ENCODE measurements at regions not wholly inside any gene's neighbourhood (a gene's known extent, or its start where the extent isn't known, plus 50 kb on each side); places are given as distances from the start of the nearest gene placed in this dataset.

DNA sequence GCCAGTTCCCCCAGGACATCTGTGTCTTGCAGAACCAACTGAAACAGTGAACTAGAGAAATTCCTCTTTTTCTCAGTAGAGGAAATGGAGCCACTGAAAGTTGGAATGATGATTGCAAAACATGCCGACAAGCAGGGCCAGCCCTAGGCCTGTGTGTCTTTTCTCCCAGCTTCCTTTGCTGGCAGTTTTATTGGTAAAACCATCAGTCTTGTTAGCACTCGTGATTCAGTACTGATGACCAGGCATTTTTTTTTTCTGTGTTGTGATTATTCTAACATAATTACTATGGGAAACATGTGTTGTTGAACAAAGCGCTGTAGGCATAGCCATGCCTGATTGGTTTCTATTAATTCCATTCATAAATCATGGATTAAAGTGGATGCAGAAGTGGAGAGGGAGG is 620.7 kb downstream of the AACS start:
- no peak for DNase-seq

- DNase-seq = no peak
Measured at GRCh38 chr12:125687403-125687802, 622.2 kb downstream of the AACS start.

DNA sequence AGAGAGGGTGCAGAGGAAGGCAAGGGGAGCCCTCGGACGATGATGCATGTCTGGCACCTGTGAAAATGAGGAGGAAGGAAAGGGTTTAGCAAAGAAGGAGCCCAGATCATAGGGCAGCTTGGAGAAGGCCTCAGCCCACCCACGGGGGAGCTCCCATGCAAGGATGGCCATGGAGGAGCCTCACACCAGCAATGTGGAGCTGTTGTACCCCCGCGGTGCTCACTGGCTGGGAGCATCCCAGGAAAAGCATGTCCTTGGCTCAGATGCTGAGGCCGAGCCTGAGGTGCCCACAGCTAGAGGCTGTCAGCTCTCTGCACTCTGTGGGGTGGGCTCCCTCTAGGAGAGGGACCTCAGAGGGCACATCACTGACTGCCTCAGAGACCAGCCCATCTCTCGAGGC is 622.6 kb downstream of the AACS start:
- no peak for DNase-seq

DNA sequence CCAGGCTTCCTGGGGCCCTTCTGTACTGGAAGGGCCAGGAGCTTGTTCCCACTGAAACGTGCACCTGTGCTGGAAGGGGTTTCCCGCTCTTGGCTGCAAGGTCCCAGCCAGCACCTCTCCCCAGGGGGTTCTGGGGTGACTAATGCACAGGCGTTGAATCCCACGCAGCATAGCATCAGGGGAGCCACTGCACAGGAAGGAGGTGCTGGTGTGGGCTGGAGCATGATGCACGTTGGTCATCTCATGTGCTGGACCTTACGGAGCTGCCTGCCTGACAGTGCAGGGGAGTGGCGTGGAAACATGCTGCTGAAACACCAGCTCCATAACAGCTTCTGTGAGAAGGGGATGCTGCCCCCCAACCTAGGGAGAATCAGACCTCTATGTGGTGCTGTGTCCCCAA is 623.0 kb downstream of the AACS start:
- DNase-seq = no peak

- DNase-seq = no peak
Measured at GRCh38 chr12:125688881-125689280, 623.6 kb downstream of the AACS start.

GRCh38 chr12:125689576-125690410 is 624.6 kb downstream of the AACS start:
- DNase-seq = no peak

GRCh38 chr12:125690841-125691240 is 625.6 kb downstream of the AACS start:
- DNase-seq = no peak

- no peak for DNase-seq
Measured at GRCh38 chr12:125696054-125696453, 630.8 kb downstream of the AACS start.

DNA sequence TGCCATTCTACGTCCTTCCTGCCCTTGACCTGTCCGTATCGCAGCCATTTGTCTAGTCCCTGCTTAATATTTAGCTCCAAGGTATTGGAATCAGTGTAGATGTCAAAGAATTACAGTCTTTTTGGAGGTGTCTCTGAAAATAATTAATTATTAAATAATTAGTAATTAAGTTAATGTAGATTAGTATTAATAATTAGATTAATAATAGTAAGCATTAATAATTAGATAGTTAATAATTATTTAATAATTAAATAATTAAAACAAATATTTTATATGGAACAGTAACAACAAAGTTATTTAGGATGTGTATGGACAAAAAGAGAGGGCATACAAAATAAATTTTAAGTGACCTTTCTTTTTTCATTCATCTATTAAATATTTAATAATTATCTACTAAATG is 639.6 kb downstream of the AACS start:
- no peak for DNase-seq

DNA sequence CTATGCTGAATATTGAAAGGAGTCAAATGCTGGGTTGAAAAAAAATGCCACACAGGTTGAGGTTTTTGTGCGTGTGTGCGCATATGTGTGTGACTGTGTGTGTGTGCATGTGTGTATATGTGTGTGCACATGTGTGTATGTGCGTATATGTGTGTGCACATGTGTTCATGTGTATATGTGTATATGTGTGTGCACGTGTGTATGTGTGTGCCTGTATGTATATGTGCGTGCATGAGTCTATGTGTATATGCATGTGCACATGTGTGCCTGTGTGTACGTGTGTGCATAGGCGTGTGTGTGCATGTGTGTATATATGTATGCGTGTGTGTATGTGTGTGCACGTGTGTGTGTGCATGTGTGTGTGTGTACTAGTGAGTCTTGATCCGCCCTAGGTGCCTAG is 655.7 kb downstream of the AACS start:
- no peak for DNase-seq

GRCh38 chr12:125734137-125734536 is 668.9 kb downstream of the AACS start:
- DNase-seq = no peak

DNA sequence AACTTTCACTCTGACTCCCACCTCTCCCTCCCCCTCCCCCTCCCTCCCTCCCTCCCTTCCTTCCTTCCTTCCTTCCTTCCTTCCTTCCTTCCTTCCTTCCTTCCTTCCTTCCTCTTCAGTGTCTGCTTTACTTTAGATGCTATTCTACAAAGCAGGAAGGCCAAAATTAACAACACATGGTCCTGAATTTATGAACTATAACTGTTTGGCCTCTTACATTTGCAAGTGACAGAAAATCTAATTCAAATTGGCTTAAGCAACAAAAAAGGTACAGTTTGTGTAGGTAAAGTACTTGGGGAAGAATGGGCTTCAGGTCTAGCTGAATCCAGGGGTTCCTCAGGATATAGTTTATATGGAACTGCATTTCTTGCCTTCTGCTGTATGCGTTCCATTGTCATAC is 673.0 kb downstream of the AACS start:
- no peak for DNase-seq

DNA sequence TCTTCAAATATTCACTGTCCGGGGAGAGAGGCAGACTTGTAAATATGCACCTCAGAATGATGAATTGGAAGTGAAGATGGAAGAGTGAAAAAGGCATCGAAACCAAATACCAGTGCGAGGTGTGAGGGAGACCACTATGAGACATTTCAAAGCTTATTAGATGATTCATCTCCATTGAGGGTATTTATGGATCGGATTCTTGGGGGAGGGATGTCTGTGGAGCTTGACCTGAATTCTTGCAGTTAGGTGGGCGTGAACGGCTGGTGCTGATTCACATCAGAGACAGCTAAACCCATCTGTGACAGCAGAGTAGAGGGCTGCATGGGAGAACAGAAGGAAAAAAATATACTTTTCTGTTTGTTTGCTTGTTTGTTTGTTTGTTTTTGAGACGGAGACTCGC is 677.2 kb downstream of the AACS start:
- no peak for DNase-seq

- DNase-seq = no peak
Measured at GRCh38 chr12:125744201-125744600, 679.0 kb downstream of the AACS start.

DNA sequence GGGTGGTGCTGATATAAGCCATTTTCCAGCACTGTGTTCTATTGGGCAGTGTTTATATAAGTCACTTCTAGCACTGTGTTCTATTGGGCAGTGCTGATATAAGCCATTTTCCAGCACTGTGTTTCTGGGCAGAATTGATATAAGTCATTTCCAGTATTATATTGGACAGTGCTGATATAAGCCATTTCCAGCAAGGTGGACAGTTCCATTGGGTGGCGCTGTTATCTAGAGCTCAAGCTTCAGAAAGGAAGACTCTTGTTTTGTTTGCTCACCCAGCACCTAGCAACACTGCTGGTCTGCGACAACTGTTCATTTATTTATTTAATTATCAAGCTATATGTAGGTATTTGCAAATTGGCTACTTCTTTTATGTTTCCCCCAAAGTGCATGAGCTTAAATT is 690.3 kb downstream of the AACS start:
- DNase-seq = no peak

DNA sequence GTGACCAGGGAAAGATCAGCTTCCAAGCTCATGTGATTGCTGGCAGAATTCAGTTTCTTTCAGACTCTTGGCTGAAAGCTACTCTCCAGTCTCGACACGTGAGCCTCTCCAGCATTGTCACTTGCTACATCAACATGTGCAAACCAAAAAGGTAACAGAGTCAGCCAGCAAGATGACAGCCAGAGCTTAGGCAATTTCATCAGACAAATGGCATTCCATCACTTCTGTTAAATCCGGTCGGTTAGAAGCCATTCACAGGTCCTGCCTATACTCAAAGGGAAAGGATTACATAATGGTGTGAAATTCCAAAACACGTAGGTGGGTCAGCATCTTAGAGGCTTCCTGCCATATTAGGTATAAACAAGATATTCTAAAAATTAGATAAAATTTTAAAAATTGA is 700.9 kb downstream of the AACS start:
- DNase-seq = no peak

GRCh38 chr12:125772403-125772802 is 707.2 kb downstream of the AACS start:
- DNase-seq = no peak

- DNase-seq = no peak
Measured at GRCh38 chr12:125773033-125773640, 707.9 kb downstream of the AACS start.

GRCh38 chr12:125775507-125775906 is 710.3 kb downstream of the AACS start:
- DNase-seq = no peak

- DNase-seq = no peak
Measured at GRCh38 chr12:125776212-125776611, 711.0 kb downstream of the AACS start.

DNA sequence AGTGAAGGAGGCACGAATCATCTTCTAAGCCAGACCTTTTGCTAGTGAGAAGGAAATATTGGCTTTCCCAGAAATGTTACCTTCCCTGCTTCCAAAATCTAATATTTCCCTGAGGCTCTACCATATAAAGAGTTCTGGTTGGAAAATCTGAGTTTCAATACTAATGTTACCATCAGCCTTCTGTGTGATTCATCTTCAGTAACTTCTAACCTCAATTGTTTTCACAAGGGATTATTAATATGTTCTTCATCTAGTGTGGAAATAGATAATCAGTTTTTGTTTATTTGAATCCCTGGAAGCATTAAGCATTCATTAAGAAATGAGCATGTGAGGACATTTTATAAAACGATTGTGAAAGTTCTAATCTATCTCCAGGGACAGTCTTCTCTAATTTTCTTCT is 720.9 kb downstream of the AACS start:
- DNase-seq = no peak

- DNase-seq = no peak
Measured at GRCh38 chr12:125794401-125794800, 729.2 kb downstream of the AACS start.

DNA sequence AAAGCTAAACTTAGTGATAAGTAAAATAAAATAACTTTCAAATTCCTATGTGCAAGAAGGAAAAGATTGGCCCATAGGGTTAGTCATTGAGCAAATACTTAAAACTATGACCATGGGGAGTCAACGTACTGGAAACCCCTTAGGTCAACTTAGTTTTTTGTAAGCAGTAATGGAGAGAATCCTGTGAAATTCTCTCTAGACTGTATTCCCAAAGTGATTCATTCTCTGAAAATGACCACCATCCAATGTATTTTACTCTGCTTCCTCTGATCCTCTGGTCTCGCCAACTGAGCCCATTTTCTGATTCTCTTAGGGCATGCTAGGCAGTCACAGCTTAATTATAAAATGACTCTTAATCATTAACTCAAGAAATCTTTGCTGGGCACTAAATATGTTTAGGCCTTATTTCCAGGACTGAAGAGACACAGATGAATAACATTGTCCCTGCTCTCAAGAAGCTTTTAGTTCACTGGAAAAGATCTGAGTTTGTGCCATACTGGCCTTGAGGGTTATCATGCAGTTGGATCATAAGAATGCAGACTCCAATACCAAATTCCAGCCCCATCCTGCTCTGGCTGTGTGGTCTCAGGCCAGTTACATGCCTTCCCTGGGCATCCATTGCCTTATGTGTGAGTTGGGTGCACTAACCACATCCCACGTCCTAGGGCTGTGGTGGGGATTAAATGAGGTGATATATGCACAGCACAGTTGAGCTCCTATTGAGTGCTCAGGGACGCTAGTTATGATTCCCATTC is 732.4 kb downstream of the AACS start:
- DNase-seq = no peak

DNA sequence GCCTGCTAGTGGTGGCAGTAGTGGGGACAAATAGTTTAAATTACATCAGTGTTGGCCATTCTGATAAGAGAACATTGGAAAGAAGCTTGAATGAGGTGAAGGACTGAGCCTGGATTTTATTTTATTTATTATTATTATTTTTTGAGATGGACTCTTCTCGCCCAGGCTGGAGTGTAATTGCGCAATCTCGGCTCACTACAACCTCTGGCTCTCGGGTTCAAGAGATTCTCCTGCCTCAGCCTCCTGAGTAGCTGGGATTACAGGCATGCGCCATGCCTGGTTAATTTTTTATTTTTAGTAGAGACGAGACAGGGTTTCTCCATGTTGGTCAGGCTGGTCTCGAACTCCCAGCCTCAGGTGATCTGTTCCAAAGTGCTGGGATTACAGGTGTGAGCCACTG is 739.4 kb downstream of the AACS start:
- DNase-seq = no peak

Data from Kasumi-1 (cell line).